Activated CD4-positive, alpha-beta T cell treated with anti-CD3 and anti-CD28 coated beads for 48 hours (primary cell): ENCODE measurements at regions not wholly inside any gene's neighbourhood (a gene's known extent, or its start where the extent isn't known, plus 50 kb on each side); places are given as distances from the start of the nearest gene placed in this dataset.
A peak's percentile ranks its signal among the peaks of the same experiment; 100 is the strongest.
"Not testable (repeated sequence)": the region's sequence is repeated elsewhere in the genome, so short reads cannot be mapped to it uniquely, and the experiment has no call there.

Experiments
- DNase-seq: peaks from one replicate; pipeline ENCODE4 v3.0.0-alpha.2; 2020

DNA sequence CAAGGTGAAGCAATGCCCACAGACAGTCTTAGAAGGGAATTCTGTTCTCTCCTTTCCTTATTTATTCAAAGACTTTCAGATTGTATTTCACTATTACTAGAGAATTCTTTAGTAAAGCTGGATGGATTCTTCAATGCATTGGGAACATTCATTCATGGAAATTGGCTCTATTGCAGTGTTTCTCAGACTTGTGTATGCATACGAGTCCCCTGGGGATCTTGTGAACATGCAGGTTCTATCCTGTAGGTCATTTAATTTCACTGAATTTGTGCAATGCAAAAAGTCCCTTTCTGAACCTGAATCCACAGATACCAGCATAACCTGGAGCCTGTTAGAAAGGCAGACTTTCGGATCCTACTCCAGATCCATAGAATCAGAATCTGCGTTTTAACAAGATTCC is 160.9 kb upstream of the AHI1 start:
- DNase-seq = no peak

- DNase-seq = no peak
Observed at GRCh38 chr6:135658916-135659315, 161.4 kb upstream of the AHI1 start.

- DNase-seq = no peak
Observed at GRCh38 chr6:135664527-135664926, 167.0 kb upstream of the AHI1 start.

GRCh38 chr6:135665935-135666334 is 168.4 kb upstream of the AHI1 start:
- DNase-seq = no peak

DNA sequence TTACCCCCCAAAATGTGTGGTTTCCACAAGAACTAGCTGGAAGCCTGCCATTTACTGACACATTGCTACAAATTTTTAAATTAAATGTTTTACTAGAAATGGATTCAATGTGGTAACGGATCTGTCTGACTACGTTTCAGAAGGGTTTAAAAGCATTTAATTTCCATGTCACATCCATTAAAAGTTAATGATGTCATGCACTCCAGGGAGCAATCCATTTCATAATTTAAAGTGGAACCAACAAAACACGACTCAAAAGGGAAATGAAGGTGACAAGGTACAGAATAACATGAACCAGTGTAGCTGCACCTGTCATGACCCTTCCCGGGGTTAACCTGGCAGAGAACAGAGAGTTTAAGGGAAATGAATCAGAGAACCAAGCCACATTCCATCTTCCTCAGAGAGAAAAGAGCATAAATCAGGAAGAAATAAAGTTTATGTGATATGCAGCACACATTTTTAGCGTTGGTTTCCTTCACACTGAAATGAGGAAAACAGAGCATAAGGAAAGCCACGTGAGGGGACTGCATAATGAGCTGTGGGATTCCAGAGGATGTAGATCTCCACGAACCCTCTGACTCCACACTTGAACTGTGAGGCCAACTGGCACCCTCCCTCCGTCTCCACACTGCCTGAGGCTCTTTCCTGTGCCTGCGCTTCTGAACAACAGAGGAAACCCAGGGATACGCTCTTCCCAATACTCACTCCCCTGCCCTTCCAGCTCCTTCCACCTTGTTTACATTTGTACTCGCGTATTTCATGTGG is 170.3 kb upstream of the AHI1 start:
- no peak for DNase-seq

- no peak for DNase-seq
Observed at GRCh38 chr6:135672256-135672655, 174.7 kb upstream of the AHI1 start.

- DNase-seq = peak; percentile 16
Observed at GRCh38 chr6:135673501-135674309, 176.2 kb upstream of the AHI1 start.

GRCh38 chr6:135675026-135675425 is 176.5 kb upstream of the PDE7B start:
- no peak for DNase-seq

DNA sequence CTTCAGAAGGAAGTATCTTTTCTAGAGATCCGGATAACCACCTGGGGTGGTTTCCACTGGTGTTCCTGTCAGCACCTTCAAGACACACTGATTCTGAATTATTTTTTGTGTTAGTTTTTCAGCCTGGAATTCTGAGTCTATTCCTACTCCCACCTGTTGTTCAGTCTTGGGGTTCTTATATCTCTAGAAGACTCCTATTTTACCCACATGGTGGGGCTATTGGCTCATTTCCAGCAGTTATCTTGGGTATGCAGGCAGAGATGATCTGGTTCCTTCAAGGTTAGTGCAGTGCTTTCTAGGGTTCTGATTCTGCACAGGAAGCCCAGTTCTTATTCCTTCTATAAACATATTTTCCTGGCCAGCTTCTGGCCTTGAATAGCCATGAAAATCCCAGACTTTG is 175.6 kb upstream of the PDE7B start:
- DNase-seq = peak; percentile 42

GRCh38 chr6:135680964-135681913 is 170.3 kb upstream of the PDE7B start:
- no peak for DNase-seq

DNA sequence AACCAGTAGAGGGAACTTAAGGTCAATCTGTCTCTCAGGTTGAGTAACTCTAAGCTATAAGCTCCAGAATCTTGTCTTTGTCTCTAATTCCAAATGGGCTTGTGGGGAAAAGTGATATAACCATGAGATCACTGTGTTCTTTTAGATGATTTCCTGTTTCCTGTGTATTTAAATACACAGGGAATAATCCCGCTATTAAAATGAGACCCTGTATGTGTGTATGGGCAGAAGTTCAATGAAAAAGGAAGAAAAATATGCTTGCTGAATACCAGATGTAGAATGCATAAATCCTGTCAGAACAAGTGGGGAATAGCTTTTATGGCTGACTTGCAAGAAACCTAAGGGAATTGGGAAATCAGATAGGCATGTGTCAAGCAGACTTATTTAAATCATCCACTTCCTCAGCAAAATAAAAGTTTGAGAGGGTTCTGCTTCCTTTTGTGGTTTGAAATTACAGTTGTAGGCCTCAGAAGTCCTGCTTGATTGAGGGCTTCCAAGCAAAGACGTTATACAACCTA is 164.7 kb upstream of the PDE7B start:
- no peak for DNase-seq

- not testable (repeated sequence) for DNase-seq
Observed at GRCh38 chr6:135688476-135688875, 163.0 kb upstream of the PDE7B start.

DNA sequence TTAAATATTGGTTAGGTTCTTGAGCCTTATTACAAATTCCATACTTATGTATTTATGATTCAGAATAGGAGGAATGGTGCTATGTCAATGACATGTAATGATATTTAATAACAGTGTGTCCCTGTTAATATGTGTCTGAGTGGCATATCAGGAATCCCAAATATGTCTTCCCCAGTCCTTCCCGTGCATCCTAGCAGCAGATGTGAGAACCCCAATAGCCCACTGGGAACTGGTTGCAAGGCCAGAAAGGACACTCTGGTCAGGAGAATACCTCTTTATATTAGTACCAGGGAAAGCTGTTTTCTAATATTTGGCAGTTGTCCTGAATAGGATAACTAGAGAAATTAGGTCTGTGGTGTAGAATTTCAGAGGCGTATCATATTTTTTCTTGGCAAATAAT is 159.1 kb upstream of the PDE7B start:
- no peak for DNase-seq

- DNase-seq = no peak
Observed at GRCh38 chr6:135693811-135694370, 157.6 kb upstream of the PDE7B start.

- DNase-seq = no peak
Observed at GRCh38 chr6:135699705-135700104, 151.8 kb upstream of the PDE7B start.

GRCh38 chr6:135701426-135701825 is 150.1 kb upstream of the PDE7B start:
- DNase-seq = no peak

GRCh38 chr6:135703007-135703406 is 148.5 kb upstream of the PDE7B start:
- no peak for DNase-seq

- DNase-seq = peak; percentile 28
Observed at GRCh38 chr6:135703621-135704020, 147.9 kb upstream of the PDE7B start.

GRCh38 chr6:135707426-135707825 is 144.1 kb upstream of the PDE7B start:
- no peak for DNase-seq

DNA sequence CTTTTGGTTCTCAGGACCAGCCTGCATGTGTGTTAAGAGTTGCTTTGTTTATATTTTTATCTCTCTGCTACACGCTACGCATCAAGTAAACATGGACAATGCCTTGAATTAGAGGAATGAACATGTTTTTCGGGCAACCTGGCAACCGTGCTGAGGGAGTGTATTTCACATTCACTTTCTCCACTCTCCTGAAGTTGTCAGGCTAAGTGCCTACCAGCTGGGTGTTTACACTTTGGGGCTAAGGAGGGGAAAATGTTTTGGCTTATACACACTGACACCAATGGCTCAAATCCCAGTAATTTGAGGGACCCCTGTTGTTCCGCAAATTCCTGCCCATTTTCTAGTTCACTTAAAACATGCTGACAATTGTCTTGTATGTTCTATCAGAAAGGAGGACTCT is 141.5 kb upstream of the PDE7B start:
- no peak for DNase-seq

- DNase-seq = no peak
Observed at GRCh38 chr6:135722190-135722589, 129.3 kb upstream of the PDE7B start.

DNA sequence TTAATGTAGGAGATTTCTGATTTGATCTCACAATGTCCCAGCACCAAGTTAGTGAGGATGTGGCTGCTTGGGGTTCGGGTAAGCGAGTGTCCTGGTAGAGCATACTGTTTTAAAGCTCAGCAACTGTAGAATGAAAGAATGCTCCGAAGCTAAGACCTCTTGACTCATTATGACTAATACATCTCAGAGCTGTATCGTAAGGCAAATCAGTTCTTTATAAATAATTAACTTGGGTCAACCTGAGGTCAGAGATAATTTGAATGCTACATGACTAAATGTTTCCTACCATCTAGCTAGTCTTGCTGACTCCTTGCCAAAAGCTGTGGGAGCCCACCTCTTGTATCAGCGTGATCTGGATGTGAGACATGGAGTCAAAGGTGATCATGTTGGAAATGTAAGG is 128.8 kb upstream of the PDE7B start:
- peak; percentile 46 for DNase-seq

DNA sequence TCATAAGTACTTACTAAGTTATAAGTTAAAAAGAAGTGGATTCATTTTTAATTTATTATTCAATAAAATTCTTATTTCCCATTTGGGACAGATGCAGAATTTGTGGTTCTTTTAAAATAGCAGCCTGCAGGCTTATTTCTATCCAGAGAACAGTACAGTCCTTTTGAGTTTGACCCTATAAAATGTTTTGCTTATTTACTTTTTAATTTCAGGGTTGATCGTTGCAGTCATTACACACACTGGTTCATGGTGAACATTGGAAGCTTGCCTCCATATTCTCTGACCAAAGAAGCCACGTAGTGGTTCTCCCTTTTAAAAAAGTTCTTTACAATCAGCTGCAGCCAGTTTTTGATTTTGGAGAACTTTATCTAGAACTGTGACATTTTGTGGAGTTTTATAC is 122.9 kb upstream of the PDE7B start:
- DNase-seq = no peak
